ENCODE measurements at regions not wholly inside any gene's neighbourhood (a gene's known extent, or its start where the extent isn't known, plus 50 kb on each side); places are given as distances from the start of the nearest gene placed in this dataset.
"Not testable (repeated sequence)": the region's sequence is repeated elsewhere in the genome, so short reads cannot be mapped to it uniquely, and the experiment has no call there.

DNA sequence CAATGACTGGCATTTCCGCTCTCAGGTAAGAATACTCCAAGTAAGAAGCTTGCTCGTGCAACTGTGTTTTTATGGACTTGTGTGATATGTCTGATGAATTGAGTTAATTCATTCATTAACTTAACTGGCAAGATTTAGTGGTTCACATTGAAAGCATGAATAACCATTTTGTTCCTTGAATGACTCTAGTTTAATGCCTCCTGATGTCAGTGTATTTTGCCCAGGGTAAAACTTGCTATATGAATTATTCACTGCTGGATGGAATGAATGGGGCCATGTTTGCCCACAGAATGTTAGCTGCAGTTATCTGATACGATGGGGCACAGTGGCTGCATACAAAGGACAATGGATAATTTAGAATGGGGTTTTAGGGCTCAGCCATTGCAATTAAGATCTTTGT lies 124.1 kb downstream of the ZNF365 start:
- TF ChIP-seq, protein P1, sequence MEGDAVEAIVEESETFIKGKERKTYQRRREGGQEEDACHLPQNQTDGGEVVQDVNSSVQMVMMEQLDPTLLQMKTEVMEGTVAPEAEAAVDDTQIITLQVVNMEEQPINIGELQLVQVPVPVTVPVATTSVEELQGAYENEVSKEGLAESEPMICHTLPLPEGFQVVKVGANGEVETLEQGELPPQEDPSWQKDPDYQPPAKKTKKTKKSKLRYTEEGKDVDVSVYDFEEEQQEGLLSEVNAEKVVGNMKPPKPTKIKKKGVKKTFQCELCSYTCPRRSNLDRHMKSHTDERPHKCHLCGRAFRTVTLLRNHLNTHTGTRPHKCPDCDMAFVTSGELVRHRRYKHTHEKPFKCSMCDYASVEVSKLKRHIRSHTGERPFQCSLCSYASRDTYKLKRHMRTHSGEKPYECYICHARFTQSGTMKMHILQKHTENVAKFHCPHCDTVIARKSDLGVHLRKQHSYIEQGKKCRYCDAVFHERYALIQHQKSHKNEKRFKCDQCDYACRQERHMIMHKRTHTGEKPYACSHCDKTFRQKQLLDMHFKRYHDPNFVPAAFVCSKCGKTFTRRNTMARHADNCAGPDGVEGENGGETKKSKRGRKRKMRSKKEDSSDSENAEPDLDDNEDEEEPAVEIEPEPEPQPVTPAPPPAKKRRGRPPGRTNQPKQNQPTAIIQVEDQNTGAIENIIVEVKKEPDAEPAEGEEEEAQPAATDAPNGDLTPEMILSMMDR (IDR thresholded peaks at IDR 0.05), result no peak
- H3K9me3 Mint-ChIP-seq, result no peaks in the 10 kb centered on the region
- no peaks in the 10 kb centered on the region for H3K36me3 Mint-ChIP-seq (ENCODE audit: low read depth)
- H3K4me3 Mint-ChIP-seq, result no peak overlapping the region
- H3K4me1 Mint-ChIP-seq, result no peaks in the 10 kb centered on the region
- H3K27me3 Mint-ChIP-seq (ENCODE audit: low read depth, poor library complexity), result peaks cover 2% of the 10 kb centered on the region
- no peak for DNase-seq
- no peak overlapping the region for H3K27ac Mint-ChIP-seq

DNA sequence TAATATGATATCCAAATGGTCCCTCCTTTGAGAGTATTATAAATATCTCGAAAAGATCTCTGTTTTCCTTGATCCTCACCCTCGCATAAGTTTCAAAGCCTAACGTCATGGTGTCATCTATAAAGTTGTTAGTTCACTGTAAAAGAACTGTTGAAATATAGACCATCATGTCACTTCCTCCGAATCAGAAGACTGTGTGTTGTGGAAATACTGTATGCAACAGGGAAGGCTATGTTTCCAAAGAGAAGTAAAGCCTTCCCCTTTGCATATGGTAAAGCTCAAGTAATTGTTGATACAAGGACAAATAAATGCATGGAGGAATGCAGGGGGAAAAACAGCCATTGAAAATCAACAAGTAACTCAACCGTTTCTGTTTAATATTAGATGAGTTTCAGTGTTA lies 125.9 kb downstream of the ZNF365 start:
- H3K36me3 Mint-ChIP-seq (ENCODE audit: low read depth); DNase-seq; H3K9me3 Mint-ChIP-seq; H3K4me3 Mint-ChIP-seq; H3K27me3 Mint-ChIP-seq (ENCODE audit: low read depth, poor library complexity); H3K27ac Mint-ChIP-seq; H3K4me1 Mint-ChIP-seq: not testable (repeated sequence)

DNA sequence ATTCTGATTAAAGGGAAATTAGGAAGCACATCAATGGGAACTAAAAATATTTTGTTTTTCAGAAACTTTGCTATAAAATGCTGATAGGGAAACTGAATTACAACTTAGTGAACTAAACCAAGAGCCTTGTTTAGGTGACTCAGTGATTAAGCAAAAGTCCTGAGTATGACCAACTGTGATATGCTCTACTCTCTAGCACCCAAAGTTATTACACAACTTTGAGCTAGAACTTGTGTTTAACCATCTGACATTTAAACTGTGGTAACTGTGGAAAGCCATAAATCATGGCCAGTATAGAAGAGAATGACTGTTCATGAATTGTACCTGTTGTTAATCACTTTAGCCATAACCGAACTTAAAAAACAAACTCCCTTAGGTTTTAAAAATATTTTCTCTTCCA lies 127.4 kb downstream of the ZNF365 start:
- Mint-ChIP-seq H3K9me3 (no peaks in the 10 kb centered on the region), H3K27ac (no peak overlapping the region), H3K27me3 (ENCODE audit: low read depth, poor library complexity) (no peaks in the 10 kb centered on the region)

DNA sequence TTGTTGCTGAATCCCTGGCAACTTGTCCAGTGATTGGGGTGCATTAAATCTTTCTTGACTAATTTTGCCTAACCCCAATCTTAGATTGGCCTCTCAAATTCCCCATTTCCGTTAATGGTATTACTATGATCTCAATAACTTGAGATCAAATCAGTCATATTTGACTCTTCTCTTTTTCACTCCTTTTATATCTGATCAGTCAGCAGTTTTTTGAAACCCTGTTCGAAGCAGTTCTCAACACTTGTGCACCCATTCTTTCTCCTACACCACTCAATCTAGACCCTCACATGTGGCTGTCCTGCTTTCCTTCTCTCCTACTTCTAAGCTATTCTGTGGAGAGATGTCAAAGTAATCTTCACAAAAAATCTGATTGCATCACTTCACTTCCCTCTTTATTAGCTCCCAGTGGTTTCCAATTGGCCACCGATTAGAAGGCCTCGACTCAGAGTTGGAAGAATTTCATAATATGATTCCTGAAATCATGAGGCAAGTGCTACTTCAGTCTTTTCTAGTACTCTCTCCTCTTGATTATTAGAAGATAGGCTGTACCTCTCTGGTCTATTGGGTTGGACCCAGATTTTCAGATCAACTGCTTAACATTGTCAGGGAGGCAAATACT lies 128.9 kb downstream of the ZNF365 start:
- Mint-ChIP-seq H3K4me1 (no peaks in the 10 kb centered on the region), H3K27me3 (ENCODE audit: low read depth, poor library complexity) (no peaks in the 10 kb centered on the region), H3K9me3 (no peaks in the 10 kb centered on the region), H3K36me3 (ENCODE audit: low read depth) (no peaks in the 10 kb centered on the region), H3K27ac (no peak overlapping the region), H3K4me3 (no peak overlapping the region)
- no peak for DNase-seq
- TF ChIP-seq, protein P1 (IDR thresholded peaks at IDR 0.05), result no peak

More for the DNA sequence above, 127.4 kb downstream of the ZNF365 start:
- H3K4me3 Mint-ChIP-seq, result no peak overlapping the region
- H3K4me1 Mint-ChIP-seq, result no peaks in the 10 kb centered on the region
- DNase-seq, result no peak
- H3K36me3 Mint-ChIP-seq (ENCODE audit: low read depth), result no peaks in the 10 kb centered on the region
- TF ChIP-seq, protein P1 (IDR thresholded peaks at IDR 0.05), result no peak

- H3K27me3 Mint-ChIP-seq (ENCODE audit: low read depth, poor library complexity), result no peaks in the 10 kb centered on the region
- no peaks in the 10 kb centered on the region for H3K9me3 Mint-ChIP-seq
- H3K27ac Mint-ChIP-seq, result no peak overlapping the region
- no peaks in the 10 kb centered on the region for H3K36me3 Mint-ChIP-seq (ENCODE audit: low read depth)
- H3K4me1 Mint-ChIP-seq, result no peaks in the 10 kb centered on the region
- no peak overlapping the region for H3K4me3 Mint-ChIP-seq
- no peak for DNase-seq
- TF ChIP-seq, protein P1 (IDR thresholded peaks at IDR 0.05), result no peak
Measured at GRCh38 chr10:62503872-62504271, 129.7 kb downstream of the ZNF365 start.

DNA sequence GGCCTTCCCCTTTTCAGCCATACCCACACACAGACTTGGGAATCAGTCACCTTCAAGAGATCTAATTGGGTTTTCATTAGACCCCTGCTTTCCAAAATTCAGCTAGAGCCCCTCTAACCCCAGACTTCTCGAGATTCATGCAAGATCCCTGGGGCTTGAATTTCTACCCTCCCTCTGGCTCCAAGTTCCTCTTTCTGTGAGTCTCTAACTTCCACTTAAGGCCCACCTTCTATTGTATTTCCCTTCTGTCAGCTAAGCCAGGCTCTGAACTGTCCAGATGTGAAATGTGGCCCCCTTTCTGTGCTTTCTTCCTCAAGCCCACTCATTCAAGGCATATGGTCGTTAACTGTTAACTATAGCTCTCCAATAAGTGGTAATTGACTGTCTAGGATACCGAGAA lies 132.2 kb downstream of the ZNF365 start:
- Mint-ChIP-seq H3K27me3 (ENCODE audit: low read depth, poor library complexity) (peaks cover 3% of the 10 kb centered on the region), H3K9me3 (no peaks in the 10 kb centered on the region), H3K36me3 (ENCODE audit: low read depth) (no peaks in the 10 kb centered on the region), H3K27ac (no peak overlapping the region), H3K4me3 (no peak overlapping the region), H3K4me1 (no peaks in the 10 kb centered on the region)
- no peak for DNase-seq
- TF ChIP-seq, protein P1 (IDR thresholded peaks at IDR 0.05), result no peak
